Fibroblast of skin of right quadriceps (primary cell): ENCODE measurements at regions not wholly inside any gene's neighbourhood (a gene's known extent, or its start where the extent isn't known, plus 50 kb on each side); places are given as distances from the start of the nearest gene placed in this dataset.
A peak's percentile ranks its signal among the peaks of the same experiment; 100 is the strongest.

Source experiments
- DNase-seq: peaks from one replicate; pipeline ENCODE4 v3.0.0-alpha.2; 2013

DNA sequence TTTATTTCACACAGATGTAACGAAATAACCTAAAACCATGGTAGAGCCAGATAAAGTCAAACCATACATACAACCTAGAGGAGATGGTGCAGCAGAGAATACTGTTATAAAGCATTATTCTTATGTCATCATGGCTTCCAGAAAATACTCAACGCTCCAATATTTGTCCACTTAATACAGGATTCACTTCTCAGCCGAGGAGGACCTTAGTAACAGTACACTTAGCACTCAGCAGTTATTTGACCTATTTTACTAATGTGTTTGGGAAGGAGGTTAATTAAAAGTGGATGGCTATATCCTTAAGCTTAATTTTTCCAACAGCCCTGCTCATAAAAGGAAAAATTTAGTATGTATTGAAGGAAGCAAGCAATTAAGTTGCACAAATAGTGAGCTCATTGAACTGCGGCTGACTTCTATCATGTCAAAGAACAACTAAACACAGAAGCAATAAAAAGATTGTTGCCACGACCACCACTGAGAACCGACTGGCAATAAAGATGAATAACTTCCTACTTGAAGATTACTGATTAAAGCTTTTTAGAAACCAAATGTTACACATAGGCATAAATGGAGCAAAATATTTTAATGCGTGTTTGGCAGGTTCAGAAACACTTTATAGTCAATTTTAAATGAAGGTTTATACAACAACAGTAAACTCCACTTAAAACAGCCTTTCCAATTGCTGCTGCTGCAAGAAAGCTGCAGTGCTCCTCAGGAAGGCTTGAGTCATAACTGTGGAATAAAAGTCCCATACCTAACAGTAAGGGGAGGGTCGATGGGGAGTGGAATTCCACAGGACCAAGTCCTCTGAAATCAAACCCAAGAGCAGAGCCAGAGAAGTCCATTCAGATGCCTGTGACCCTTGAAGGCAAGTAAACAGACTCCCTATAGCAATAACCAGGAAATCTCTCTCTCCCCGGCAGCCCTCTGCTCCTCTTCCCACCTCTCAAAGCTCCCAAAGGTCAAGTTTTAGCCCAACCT is 218.9 kb upstream of the CDKN3 start:
- DNase-seq = no peak

GRCh38 chr14:54182419-54183045 is 214.3 kb upstream of the CDKN3 start:
- DNase-seq = peak; percentile 65

- no peak for DNase-seq
Observed at GRCh38 chr14:54186821-54187763, 209.7 kb upstream of the CDKN3 start.

GRCh38 chr14:54188064-54188666 is 208.6 kb upstream of the CDKN3 start:
- DNase-seq = no peak

- DNase-seq = no peak
Observed at GRCh38 chr14:54189333-54189732, 207.5 kb upstream of the CDKN3 start.

DNA sequence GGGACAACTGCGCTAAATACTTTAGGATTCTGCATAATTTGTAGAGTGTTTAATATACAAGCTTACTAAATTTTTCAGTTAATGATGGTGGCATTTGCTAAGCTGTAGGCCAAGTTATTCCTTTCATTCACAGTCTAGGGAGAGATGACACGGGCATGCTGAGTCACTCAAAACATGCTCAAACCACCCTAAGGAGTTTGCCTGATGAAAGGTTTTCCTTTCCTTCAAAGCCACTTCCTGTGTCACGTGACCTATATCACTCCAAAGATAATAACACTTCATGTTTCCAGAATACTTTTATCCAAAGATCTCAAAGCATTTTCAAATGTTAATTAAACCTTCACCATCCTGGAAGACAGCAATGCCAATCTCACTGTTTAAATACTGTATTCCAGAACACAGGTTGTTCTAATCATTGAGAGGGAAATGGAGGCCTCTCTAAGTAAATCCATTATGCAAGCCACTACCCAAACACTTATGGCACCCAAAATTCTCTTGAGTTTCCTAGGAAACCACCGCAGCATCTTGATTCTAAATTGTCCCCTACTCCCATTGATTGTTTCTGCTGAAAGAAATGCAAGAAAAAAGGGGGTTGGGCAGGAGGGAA is 207.0 kb upstream of the CDKN3 start:
- peak; percentile 79 for DNase-seq

DNA sequence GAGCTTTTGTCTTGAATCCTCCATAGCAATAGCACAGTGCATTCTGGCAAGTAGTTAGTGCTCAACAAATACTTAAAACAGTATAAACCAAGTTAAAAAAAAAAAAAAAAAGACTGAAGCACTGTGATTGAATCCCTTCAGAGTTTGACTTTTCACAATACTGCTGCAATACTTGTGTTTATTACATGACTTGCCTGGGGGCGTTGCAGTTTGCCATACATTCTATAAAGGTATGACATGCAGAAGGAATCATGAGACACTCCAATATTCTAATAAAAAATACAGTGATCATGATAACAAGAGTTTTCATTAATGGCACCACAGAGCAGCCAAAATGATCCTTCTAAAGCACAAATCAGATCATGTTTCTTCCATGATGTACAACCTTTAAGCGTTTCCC is 205.0 kb upstream of the CDKN3 start:
- no peak for DNase-seq

DNA sequence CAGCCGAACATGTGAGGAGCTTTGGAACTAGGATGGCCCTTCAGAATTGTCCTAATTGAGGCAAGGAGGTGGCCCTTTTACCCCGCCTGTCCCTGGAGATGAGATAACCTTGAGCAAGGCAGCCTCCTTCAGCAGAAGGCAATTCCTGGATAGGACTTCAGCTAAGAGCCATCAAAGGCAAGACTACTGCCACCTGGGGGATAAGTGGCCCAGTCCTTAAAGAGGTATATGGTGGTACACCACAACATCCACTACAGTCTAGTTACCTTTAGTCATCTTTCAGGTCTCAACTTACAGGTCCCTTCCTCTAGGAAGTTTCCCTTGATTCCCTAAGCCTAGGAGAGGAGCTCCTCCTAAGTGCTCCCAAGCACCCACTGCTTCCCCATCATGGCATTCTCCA is 204.2 kb upstream of the CDKN3 start:
- no peak for DNase-seq

GRCh38 chr14:54193871-54194270 is 202.9 kb upstream of the CDKN3 start:
- DNase-seq = no peak

- no peak for DNase-seq
Observed at GRCh38 chr14:54194501-54194900, 202.3 kb upstream of the CDKN3 start.

- DNase-seq = no peak
Observed at GRCh38 chr14:54197369-54197768, 199.4 kb upstream of the CDKN3 start.

DNA sequence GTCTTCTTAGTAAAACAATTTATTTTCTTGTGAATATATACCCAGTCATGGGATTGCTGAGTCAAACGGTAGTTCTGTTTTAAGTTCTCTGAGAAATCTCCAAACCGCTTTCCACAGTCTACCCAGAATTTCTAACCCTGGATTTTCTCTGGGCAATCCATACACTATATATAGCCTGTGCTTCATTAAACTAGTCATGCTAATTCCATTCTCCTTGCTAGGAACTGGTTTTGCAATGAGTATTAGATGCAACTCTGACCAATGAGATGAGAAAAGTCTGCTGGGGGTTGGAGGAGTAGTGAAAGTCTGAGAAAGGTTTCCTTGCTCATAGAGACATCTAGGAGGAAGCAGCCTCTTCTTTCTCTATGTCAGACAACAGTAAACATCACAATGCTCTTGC is 196.1 kb upstream of the CDKN3 start:
- DNase-seq = peak; percentile 83

GRCh38 chr14:54202288-54202687 is 194.5 kb upstream of the CDKN3 start:
- DNase-seq = no peak

DNA sequence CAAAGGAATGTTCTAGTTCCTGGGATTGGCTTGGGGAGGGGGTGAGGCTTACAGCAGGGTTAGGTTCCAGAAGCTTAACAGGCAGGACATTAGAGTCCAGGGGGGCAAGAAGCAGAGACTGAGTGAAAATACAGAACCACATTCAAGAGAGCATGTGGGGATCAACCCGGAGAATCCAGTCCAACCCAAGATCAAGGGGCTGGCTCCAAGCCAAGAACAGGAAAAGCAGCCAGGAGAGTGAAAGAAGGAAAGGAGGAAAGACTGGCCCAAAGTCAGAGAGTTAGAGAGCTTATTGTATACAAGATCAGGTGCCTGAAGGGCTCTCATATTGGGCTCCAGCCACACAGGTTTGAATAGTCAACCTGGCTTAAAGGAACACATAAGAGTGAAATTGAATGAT is 190.3 kb upstream of the CDKN3 start:
- DNase-seq = no peak

DNA sequence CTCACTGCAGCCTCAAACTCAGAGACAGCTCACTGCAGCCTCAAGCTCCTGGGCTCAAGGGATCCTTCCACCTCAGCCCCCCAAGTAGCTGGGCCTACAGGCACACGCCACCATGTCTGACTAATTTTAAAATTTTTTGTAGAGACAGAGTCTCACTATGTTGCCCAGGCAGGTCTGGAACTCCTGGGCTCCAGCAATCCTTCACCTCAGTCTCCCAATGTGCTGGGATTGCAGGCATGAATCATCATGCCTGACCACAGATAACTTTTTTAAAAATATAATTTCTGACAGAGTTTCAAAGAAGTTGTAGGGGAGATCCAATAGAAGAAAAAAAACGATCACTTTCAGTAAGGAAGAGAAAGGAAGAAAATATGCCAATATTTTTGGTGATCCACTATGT is 189.7 kb upstream of the CDKN3 start:
- no peak for DNase-seq

GRCh38 chr14:54207476-54208462 is 189.0 kb upstream of the CDKN3 start:
- DNase-seq = peak; percentile 67

GRCh38 chr14:54208751-54209150 is 188.1 kb upstream of the CDKN3 start:
- no peak for DNase-seq

DNA sequence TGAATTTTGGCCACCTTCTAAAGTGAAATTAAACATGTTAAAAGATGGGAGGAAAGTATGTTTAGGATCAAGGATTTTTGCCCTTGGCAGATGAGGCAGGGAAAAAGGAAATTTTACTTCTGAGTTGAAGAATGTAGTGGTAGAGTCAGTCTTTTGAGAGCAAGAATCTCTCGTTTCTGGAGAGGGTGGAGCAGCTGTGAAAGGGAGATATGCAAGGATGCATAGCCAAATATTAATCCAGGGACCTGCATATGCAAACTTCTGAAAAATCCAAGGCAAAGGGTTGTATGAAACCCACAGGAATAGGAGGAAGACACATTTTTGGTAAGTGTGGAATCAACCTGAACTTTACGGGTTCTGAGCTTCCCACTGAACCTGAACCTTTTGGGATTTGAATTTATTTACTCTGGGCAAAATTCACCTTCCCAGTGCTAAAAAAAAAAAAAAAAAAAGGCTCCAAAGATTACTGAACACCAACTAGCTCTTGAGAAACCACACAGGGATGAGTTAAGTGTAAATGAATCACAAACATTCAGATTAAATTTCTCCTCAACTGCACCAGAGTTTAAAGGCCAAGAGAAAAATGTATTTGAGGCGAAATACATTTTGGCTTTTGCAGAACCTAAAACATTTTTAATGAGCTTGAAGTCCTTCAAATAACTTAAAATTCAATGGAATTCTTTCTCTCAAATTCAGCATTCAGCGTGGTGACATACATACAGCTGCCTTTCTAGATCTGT is 187.1 kb upstream of the CDKN3 start:
- peak; percentile 69 for DNase-seq

DNA sequence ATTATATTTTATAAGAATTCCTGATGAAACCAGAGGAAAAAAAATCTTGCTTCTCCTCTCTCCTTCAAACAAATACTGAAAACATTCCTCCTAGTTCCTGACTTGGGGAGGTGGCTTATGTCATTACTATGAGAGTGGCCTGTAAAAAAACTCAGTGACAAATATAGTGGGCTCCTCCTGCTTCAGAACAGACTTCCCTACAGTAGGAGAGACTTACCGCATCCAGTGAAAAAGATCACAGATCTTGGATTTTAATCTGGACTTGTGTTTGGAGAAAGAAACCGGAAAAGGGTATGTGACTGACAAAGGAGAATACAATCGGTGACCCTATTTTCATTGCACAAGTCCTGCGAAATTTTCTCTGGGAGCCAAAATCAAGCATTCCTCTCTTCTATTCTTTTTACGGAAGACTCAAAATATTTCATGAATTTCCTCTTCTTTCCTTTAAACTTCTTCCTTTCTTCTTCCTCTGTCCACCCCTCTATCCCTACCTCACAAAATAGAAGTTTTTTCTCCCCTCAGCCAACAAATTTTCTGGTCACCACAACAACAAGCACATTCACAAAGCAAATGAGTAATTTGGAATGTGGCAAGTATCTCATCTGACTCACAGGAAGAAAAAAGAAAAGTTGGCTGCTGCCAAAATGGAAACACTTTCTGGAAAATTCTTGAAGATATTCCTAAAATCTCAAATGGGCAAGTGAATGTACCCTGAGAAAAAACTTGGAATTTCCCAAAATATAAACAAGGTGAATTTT is 185.1 kb upstream of the CDKN3 start:
- peak; percentile 87 for DNase-seq
